B cell (primary cell): ENCODE measurements at regions not wholly inside any gene's neighbourhood (a gene's known extent, or its start where the extent isn't known, plus 50 kb on each side); places are given as distances from the start of the nearest gene placed in this dataset.

Source experiments
- ATAC-seq: fragments of 200-7000 bp; cut with Tn5 transposase; one replicate; pipeline ENCODE4 v1.10.0; 2021; ENCODE audit warnings: low read depth, mild to moderate bottlenecking, moderate number of reproducible peaks, moderate library complexity
- CTCF ChIA-PET: fragments of 350-600 bp; sonication (Branson Sonifier 250); formaldehyde crosslinking; loops from one replicate; lab custom pipeline; 2021; ENCODE audit warnings: antibody characterized with exemption, inconsistent platforms; lab: Charles Lee
- POLR2A ChIA-PET: fragments of 350-600 bp; sonication (Branson Sonifier 250); formaldehyde crosslinking; loops from one replicate; lab custom pipeline; 2021; ENCODE audit warnings: antibody characterized with exemption; lab: Charles Lee
- DNase-seq: peaks from one replicate; pipeline ENCODE4 v3.0.0; 2013
- H2AFZ ChIP-seq: 2 replicates; pipeline ENCODE4 v1.6.1; 2012; ENCODE audit warnings: mild to moderate bottlenecking, low read depth, low read length; ENCODE audit not compliant: insufficient read depth, poor library complexity, severe bottlenecking
- H3K27ac ChIP-seq, 2 donors: 1 replicate in 1 of 2; 2 replicates in 1 of 2; pipeline ENCODE4 v1.5.1; 2012 to 2013; ENCODE audit warnings: low read length in 2 of 2, mild to moderate bottlenecking in 2 of 2, moderate library complexity in 1 of 2
- H3K27me3 ChIP-seq, 4 experiments: fragments of 200-600 bp in 1 of 4; sonication (generic) in 1 of 4; replicated peaks in 1 of 4; 1 replicate in 2 of 4; 2 replicates in 2 of 4; pipeline versions ENCODE4 v1.6.1 to v1.7.0; 2013 to 2016; ENCODE audit warnings: low read length in 3 of 4, mild to moderate bottlenecking in 2 of 4, mixed read lengths in 1 of 4, moderate library complexity in 1 of 4; ENCODE audit not compliant: insufficient read depth in 4 of 4, control insufficient read depth in 3 of 4; ENCODE audit errors: control extremely low read depth in 1 of 4
- H3K36me3 ChIP-seq, 2 experiments: replicated peaks in 1 of 2; 1 replicate in 1 of 2; 2 replicates in 1 of 2; pipeline versions ENCODE4 v1.6.1 to v1.7.1; 2013; ENCODE audit warnings: low read length in 1 of 2; ENCODE audit not compliant: insufficient read depth in 2 of 2, control insufficient read depth in 1 of 2; ENCODE audit errors: control extremely low read depth in 1 of 2, extremely low read depth in 1 of 2
- H3K4me1 ChIP-seq, 2 donors: fragments of 200-600 bp in 1 of 2; sonication (generic) in 1 of 2; 1 replicate in 1 of 2; 2 replicates in 1 of 2; pipeline versions ENCODE4 v1.5.1 to v1.6.1; 2013 to 2017; ENCODE audit warnings: low read length in 2 of 2; ENCODE audit not compliant: control insufficient read depth in 2 of 2, insufficient read depth in 2 of 2
- H3K4me2 ChIP-seq: replicated peaks from 2 replicates; pipeline ENCODE3; 2012; ENCODE audit warnings: mild to moderate bottlenecking, low read depth, low read length; ENCODE audit not compliant: poor library complexity, severe bottlenecking
- H3K4me3 ChIP-seq, 5 experiments: fragments of 200-600 bp in 1 of 5; sonication (generic) in 1 of 5; 1 replicate in 3 of 5; 2 replicates in 2 of 5; pipeline versions ENCODE4 v1.5.1 to v1.7.0; 2011 to 2016; ENCODE audit warnings: low read length in 4 of 5, mild to moderate bottlenecking in 4 of 5, low read depth in 2 of 5, control low read depth in 1 of 5, moderate library complexity in 1 of 5; ENCODE audit not compliant: insufficient read depth in 1 of 5; ENCODE audit errors: control extremely low read depth in 1 of 5, extremely low read depth in 1 of 5
- H3K79me2 ChIP-seq: fragments of 200-600 bp; sonication (generic); one replicate; pipeline ENCODE4 v1.6.0; 2016; ENCODE audit warnings: low read length; ENCODE audit not compliant: control insufficient read depth, insufficient read depth
- H3K9ac ChIP-seq: fragments of 200-600 bp; sonication (generic); 2 replicates; pipeline ENCODE4 v1.6.1; 2017; ENCODE audit warnings: mild to moderate bottlenecking, low read length, moderate library complexity
- H3K9me3 ChIP-seq, 3 donors: one replicate each; pipeline versions ENCODE4 v1.6.1 to v1.7.1; 2013; ENCODE audit warnings: low read length in 2 of 3; ENCODE audit not compliant: control insufficient read depth in 2 of 3, insufficient read depth in 1 of 3; ENCODE audit errors: control extremely low read depth in 1 of 3
- H4K20me1 ChIP-seq: 2 replicates; pipeline ENCODE4 v1.6.0; 2012; ENCODE audit warnings: mild to moderate bottlenecking, low read length; ENCODE audit not compliant: insufficient read depth, control insufficient read depth, poor library complexity, severe bottlenecking
- H3K27ac Mint-ChIP-seq: one replicate; pipeline ENCODE4 v1.8.0; 2021; ENCODE audit warnings: mixed read lengths
- H3K27me3 Mint-ChIP-seq: one replicate; pipeline ENCODE4 v1.8.0; 2021; ENCODE audit warnings: mixed read lengths
- H3K4me1 Mint-ChIP-seq: one replicate; pipeline ENCODE4 v1.8.0; 2021; ENCODE audit warnings: mixed read lengths
- H3K4me3 Mint-ChIP-seq: one replicate; pipeline ENCODE4 v1.8.0; 2021; ENCODE audit warnings: mixed read lengths
- H3K9me3 Mint-ChIP-seq: one replicate; pipeline ENCODE4 v1.8.0; 2022; ENCODE audit warnings: mixed read lengths; ENCODE audit not compliant: insufficient read depth
- EZH2 ChIP-seq: IDR thresholded peaks from 2 replicates; pipeline ENCODE4 v1.6.1; 2012; ENCODE audit warnings: borderline replicate concordance, low read depth, mild to moderate bottlenecking, moderate library complexity, low read length; ENCODE audit not compliant: insufficient read depth, poor library complexity, severe bottlenecking
- WGBS: methylation state at CpG from one replicate; pipeline ENCODE4 v1.1.5; 2013; ENCODE audit warnings: missing lambda C conversion rate; ENCODE audit not compliant: insufficient coverage; 5-methylcytosine and 5-hydroxymethylcytosine counted together
- intact Hi-C: fragments of 100-400 bp; cut with micrococcal nuclease; formaldehyde crosslinking; loops from one replicate; pipeline ENCODE4 v1.10.0; 2022
- TF ChIP-seq, protein P1 (sequence below): fragments of 200-600 bp; IDR thresholded peaks from one replicate; pipeline ENCODE4 v1.8.0; 2022; ENCODE audit warnings: antibody characterized with exemption, mild to moderate bottlenecking

DNA sequence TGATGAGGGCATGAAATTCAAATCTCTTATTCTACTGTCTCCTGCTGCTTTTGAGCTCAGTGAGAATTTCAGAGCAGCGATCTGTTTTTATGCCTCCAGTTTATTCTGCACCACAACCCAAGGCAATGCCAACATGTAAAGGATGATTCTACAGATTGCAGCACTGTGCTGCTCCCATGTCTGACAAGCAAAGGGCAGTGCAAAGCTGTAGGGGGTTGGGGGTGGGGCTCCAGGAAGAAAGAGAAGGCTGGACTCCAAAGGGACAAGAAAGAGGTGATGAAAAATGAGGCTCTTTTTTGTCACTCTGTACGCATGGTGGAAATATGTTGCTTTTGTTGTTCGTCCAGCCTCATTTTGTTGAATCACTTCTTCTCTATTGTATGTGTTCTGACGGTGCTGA lies 254.6 kb downstream of the STIM2 start:
- no peak overlapping the region for H3K4me3 ChIP-seq
- no peak for ATAC-seq
- peaks cover 3% of the 10 kb centered on the region for H3K27me3 Mint-ChIP-seq
- no peaks in the 10 kb centered on the region for H3K36me3 ChIP-seq
- no peak for DNase-seq
- intact Hi-C loops: no loop called here
- no peaks in the 10 kb centered on the region for H3K79me2 ChIP-seq
- no peak for TF ChIP-seq EZH2
- TF ChIP-seq, protein P1, sequence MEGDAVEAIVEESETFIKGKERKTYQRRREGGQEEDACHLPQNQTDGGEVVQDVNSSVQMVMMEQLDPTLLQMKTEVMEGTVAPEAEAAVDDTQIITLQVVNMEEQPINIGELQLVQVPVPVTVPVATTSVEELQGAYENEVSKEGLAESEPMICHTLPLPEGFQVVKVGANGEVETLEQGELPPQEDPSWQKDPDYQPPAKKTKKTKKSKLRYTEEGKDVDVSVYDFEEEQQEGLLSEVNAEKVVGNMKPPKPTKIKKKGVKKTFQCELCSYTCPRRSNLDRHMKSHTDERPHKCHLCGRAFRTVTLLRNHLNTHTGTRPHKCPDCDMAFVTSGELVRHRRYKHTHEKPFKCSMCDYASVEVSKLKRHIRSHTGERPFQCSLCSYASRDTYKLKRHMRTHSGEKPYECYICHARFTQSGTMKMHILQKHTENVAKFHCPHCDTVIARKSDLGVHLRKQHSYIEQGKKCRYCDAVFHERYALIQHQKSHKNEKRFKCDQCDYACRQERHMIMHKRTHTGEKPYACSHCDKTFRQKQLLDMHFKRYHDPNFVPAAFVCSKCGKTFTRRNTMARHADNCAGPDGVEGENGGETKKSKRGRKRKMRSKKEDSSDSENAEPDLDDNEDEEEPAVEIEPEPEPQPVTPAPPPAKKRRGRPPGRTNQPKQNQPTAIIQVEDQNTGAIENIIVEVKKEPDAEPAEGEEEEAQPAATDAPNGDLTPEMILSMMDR: no peak
- H3K9ac ChIP-seq: no peak overlapping the region
- no peak overlapping the region for H3K27ac ChIP-seq
- no peaks in the 10 kb centered on the region for H3K9me3 Mint-ChIP-seq
- H3K4me1 ChIP-seq: no peaks in the 10 kb centered on the region
- ChIA-PET CTCF (no interaction called here), POLR2A (no interaction called here)
- H3K9me3 ChIP-seq: peaks cover 0 to 3% (median 0%) of the 10 kb centered on the region in 3 donors
- H2AFZ ChIP-seq: no peak overlapping the region
- no peak overlapping the region for H3K4me3 Mint-ChIP-seq
- H3K4me2 ChIP-seq: no peak overlapping the region
- WGBS: 86% methylated on average over 3 of the region's 4 CpGs
- no peaks in the 10 kb centered on the region for H4K20me1 ChIP-seq
- H3K27ac Mint-ChIP-seq: no peak overlapping the region
- no peaks in the 10 kb centered on the region for H3K27me3 ChIP-seq
- H3K4me1 Mint-ChIP-seq: no peaks in the 10 kb centered on the region

DNA sequence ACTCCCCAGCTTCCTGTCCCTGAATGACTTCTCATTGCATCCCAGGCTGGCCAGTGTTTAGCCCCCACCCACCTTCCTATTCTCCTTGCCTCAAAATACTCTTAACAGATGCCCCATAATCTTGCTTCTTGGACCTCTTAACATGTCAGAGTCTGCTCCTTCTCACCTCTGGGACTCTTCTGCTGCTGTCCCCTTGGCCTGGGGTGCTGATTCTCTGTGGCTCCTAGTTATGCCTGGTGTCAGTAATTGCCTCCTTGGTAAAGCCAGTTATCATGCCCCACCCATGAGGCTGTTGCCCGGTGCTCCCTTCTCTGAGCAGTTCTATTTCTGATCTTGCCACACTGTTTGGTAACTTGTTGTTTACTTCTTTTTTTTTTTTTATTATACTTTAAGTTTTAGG lies 256.8 kb downstream of the STIM2 start:
- no peak overlapping the region for H3K4me2 ChIP-seq
- H3K9ac ChIP-seq: no peak overlapping the region
- TF ChIP-seq, protein P1: no peak
- no peak for TF ChIP-seq EZH2
- H3K27me3 ChIP-seq: peaks cover 0 to 3% (median 0%) of the 10 kb centered on the region in 4 experiments
- no peak overlapping the region for H3K4me3 ChIP-seq
- H3K27ac ChIP-seq: no peak overlapping the region
- DNase-seq (no peak), ATAC-seq (no peak)
- Mint-ChIP-seq H3K27ac (no peak overlapping the region), H3K9me3 (no peaks in the 10 kb centered on the region), H3K4me3 (no peak overlapping the region), H3K4me1 (no peaks in the 10 kb centered on the region), H3K27me3 (peaks cover 3% of the 10 kb centered on the region)
- POLR2A ChIA-PET: no interaction called here
- CTCF ChIA-PET: no interaction called here
- no peaks in the 10 kb centered on the region for H4K20me1 ChIP-seq
- intact Hi-C loops: no loop called here
- H3K4me1 ChIP-seq: no peaks in the 10 kb centered on the region
- peaks cover 0 to 3% (median 0%) of the 10 kb centered on the region in 3 donors for H3K9me3 ChIP-seq
- no CpG with 5 or more reads among the region's 1 CpG for WGBS
- no peak overlapping the region for H2AFZ ChIP-seq
- no peaks in the 10 kb centered on the region for H3K36me3 ChIP-seq
- no peaks in the 10 kb centered on the region for H3K79me2 ChIP-seq
